BLaER1 treated with 17β-estradiol and CSF1 and Interleukin-3, amounts not matched to agents 10 nM and 100 nM (cell line): ENCODE measurements at regions not wholly inside any gene's neighbourhood (a gene's known extent, or its start where the extent isn't known, plus 50 kb on each side); places are given as distances from the start of the nearest gene placed in this dataset.

ENCODE experiments used
- H3K27ac ChIP-seq, 11 experiments: shearing (Covaris generic); formaldehyde crosslinking; 2 replicates each; pipeline ENCODE4 v1.8.1; 2022
- H3K27me3 ChIP-seq, 11 experiments: shearing (Covaris generic); formaldehyde crosslinking; 2 replicates each; pipeline ENCODE4 v1.8.1; 2022
- H3K36me3 ChIP-seq, 11 experiments: shearing (Covaris generic); formaldehyde crosslinking; 2 replicates each; pipeline ENCODE4 v1.8.1; 2022
- H3K4me1 ChIP-seq, 10 experiments: shearing (Covaris generic); formaldehyde crosslinking; 2 replicates each; pipeline ENCODE4 v1.8.1; 2022
- H3K4me2 ChIP-seq, 11 experiments: shearing (Covaris generic); formaldehyde crosslinking; 2 replicates each; pipeline ENCODE4 v1.8.1; 2022
- H3K4me3 ChIP-seq, 10 experiments: shearing (Covaris generic); formaldehyde crosslinking; 2 replicates each; pipeline ENCODE4 v1.8.1; 2022
- H3K9ac ChIP-seq, 11 experiments: shearing (Covaris generic); formaldehyde crosslinking; 2 replicates each; pipeline ENCODE4 v1.8.1; 2022
- H3K9me3 ChIP-seq, 11 experiments: shearing (Covaris generic); formaldehyde crosslinking; replicated peaks in 1 of 11; 2 replicates each; pipeline ENCODE4 v1.8.1; 2022
- H4K20me1 ChIP-seq, 11 experiments: shearing (Covaris generic); formaldehyde crosslinking; 2 replicates each; pipeline ENCODE4 v1.8.1; 2022
- Cebpa-rat ChIP-seq, 11 experiments: shearing (Covaris generic); IDR thresholded peaks; 2 replicates each; pipeline ENCODE4 v1.8.1; 2022

DNA sequence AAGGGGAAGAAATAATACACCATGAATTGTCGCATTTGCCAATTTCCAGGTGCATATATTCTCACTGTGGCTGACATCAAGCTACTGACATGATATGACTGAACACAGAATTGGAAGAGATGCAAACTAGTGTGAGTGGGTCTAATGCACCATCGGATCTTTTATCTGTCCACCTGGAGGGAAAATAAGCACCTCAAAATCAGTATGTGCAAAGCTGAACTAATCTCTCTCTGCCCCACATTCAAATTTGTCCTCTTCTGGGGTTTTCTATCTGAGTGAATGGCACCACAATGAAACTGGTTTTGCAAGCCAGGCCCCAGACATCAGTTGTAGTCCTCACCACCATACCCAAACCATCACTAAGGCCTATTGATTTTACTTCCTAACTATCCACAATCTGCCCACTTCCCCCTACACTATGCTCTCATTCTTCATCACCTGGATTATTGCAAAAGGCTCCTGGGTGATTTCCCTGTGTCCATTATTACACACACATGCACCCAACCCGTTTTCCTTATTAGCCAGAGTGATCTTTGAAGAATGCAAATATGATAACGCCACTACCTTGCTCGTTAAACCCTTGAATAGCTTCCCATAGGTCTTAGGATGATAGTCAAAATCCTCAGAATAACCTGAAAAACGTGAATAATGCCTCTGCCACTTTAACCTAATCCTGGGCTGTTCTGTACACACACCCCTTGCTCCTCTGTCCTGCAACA is 159.0 kb upstream of the GMDS start:
- H3K27ac ChIP-seq: no peak overlapping the region
- no peak overlapping the region for H3K4me3 ChIP-seq
- H3K36me3 ChIP-seq: peaks cover 0 to 9% (median 0%) of the 10 kb centered on the region in 11 experiments; a peak in 5 of 22 replicates
- no peaks in the 10 kb centered on the region for H3K27me3 ChIP-seq
- no peaks in the 10 kb centered on the region for H4K20me1 ChIP-seq
- no peak overlapping the region for H3K9ac ChIP-seq
- TF ChIP-seq Cebpa-rat (IDR thresholded peaks at IDR 0.05): no peak
- H3K9me3 ChIP-seq: peaks cover 16 to 21% (median 18%) of the 10 kb centered on the region in 11 experiments; a peak in 21 of 22 replicates
- H3K4me1 ChIP-seq: no peaks in the 10 kb centered on the region
- no peak overlapping the region for H3K4me2 ChIP-seq

- Histone ChIP-seq H3K4me2 (no peak overlapping the region), H3K27ac (no peak overlapping the region), H4K20me1 (no peaks in the 10 kb centered on the region), H3K36me3 (peaks cover 0 to 9% (median 0%) of the 10 kb centered on the region in 11 experiments; a peak in 6 of 22 replicates), H3K9me3 (peaks cover 16 to 22% (median 18%) of the 10 kb centered on the region in 11 experiments; a peak in 21 of 22 replicates), H3K27me3 (no peaks in the 10 kb centered on the region), H3K4me3 (no peak overlapping the region), H3K4me1 (no peaks in the 10 kb centered on the region), H3K9ac (no peak overlapping the region)
- no peak for TF ChIP-seq Cebpa-rat (IDR thresholded peaks at IDR 0.05)
Observed at GRCh38 chr6:2403546-2403945, 158.1 kb upstream of the GMDS start.

DNA sequence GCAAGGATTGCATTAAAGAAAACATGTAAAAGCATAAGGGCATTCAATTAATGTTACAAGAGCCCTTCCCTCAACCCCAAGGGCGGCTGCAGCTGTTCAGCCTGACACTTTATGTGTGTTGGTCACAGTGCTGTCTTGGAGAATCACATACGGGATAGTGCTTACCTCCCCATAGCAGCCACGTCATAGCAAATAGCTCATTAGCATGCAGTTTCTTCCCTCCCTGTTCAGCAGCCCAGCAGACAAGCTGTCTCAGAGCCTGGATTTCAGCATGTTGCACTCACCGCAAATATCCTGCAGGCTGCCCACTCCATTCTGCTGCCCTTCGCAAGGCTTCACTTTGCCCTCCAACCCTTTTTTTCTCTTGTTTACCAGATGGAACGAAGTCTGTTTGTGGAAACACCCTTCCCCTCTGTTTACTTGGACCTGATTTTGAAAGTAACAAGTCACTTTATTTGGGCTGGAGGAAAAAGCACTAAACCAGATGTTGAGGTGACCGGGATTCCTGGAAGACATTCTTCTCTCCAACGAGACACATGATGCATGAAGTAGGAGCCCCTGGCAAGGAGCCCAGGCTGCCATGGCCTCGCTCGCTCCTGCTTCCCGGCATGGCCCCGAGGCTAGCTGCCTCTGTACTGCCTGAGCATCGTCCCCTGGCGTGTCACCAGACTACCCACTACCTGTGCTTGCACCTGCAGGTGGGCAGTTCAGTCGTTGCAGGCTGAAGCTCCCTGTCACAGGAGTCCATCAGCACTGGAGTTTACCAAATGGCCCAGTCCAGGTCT is 151.6 kb upstream of the GMDS start:
- Histone ChIP-seq H3K4me3 (no peak overlapping the region), H3K36me3 (peaks cover 0 to 9% (median 0%) of the 10 kb centered on the region in 11 experiments; a peak in 7 of 22 replicates), H3K4me1 (no peaks in the 10 kb centered on the region), H3K9me3 (peaks cover 16 to 22% (median 18%) of the 10 kb centered on the region in 11 experiments; a peak in 21 of 22 replicates), H3K27me3 (no peaks in the 10 kb centered on the region), H3K27ac (no peak overlapping the region), H3K4me2 (no peak overlapping the region), H4K20me1 (no peaks in the 10 kb centered on the region), H3K9ac (no peak overlapping the region)
- no peak for TF ChIP-seq Cebpa-rat (IDR thresholded peaks at IDR 0.05)

- no peak overlapping the region for H3K9ac ChIP-seq
- H3K27ac ChIP-seq: no peak overlapping the region
- no peaks in the 10 kb centered on the region for H3K4me1 ChIP-seq
- no peaks in the 10 kb centered on the region for H4K20me1 ChIP-seq
- H3K4me3 ChIP-seq: no peak overlapping the region
- H3K9me3 ChIP-seq: peaks cover 10 to 16% (median 12%) of the 10 kb centered on the region in 11 experiments; a peak in 21 of 22 replicates
- peaks cover 0 to 7% (median 0%) of the 10 kb centered on the region in 11 experiments; a peak in 6 of 22 replicates for H3K36me3 ChIP-seq
- H3K27me3 ChIP-seq: no peaks in the 10 kb centered on the region
- no peak overlapping the region for H3K4me2 ChIP-seq
- no peak for TF ChIP-seq Cebpa-rat (IDR thresholded peaks at IDR 0.05)
Observed at GRCh38 chr6:2396042-2396657, 150.7 kb upstream of the GMDS start.

GRCh38 chr6:2388554-2389324 is 143.3 kb upstream of the GMDS start:
- Histone ChIP-seq H3K27ac (no peak overlapping the region), H3K9me3 (no peaks in the 10 kb centered on the region; a peak in 1 of 22 replicates), H4K20me1 (no peaks in the 10 kb centered on the region), H3K4me1 (no peaks in the 10 kb centered on the region), H3K4me3 (no peak overlapping the region), H3K36me3 (no peaks in the 10 kb centered on the region), H3K4me2 (no peak overlapping the region), H3K9ac (no peak overlapping the region), H3K27me3 (no peaks in the 10 kb centered on the region)
- no peak for TF ChIP-seq Cebpa-rat (IDR thresholded peaks at IDR 0.05)

DNA sequence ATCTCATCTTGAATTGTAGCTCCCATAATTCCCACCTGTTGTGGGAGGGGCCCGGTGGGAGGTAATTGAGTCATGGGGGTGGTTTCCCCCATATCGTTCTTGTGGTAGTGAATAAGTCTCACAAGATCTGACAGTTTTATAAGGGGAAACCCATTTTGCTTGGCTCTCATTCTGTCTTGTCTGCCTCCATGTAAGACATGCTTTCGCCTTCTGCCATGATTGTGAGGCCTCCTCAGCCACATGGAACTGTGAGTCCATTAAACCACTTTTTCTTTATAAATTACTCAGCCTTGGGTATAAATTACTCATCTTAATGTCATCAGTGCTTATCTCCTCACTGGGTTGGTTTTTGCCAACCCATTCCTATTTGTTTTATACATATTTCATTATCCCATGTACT is 142.0 kb upstream of the GMDS start:
- no peaks in the 10 kb centered on the region for H3K27me3 ChIP-seq
- no peaks in the 10 kb centered on the region for H3K4me1 ChIP-seq
- no peak overlapping the region for H3K4me3 ChIP-seq
- no peaks in the 10 kb centered on the region for H3K9me3 ChIP-seq
- H3K27ac ChIP-seq: no peak overlapping the region
- H3K36me3 ChIP-seq: no peaks in the 10 kb centered on the region
- H3K9ac ChIP-seq: no peak overlapping the region
- H3K4me2 ChIP-seq: no peak overlapping the region
- H4K20me1 ChIP-seq: no peaks in the 10 kb centered on the region
- no peak for TF ChIP-seq Cebpa-rat (IDR thresholded peaks at IDR 0.05)

GRCh38 chr6:2385471-2385983 is 140.1 kb upstream of the GMDS start:
- Histone ChIP-seq H4K20me1 (no peaks in the 10 kb centered on the region), H3K4me1 (no peaks in the 10 kb centered on the region), H3K27me3 (no peaks in the 10 kb centered on the region), H3K4me3 (no peak overlapping the region), H3K36me3 (no peaks in the 10 kb centered on the region), H3K9me3 (no peaks in the 10 kb centered on the region), H3K27ac (no peak overlapping the region), H3K4me2 (no peak overlapping the region), H3K9ac (no peak overlapping the region)
- TF ChIP-seq Cebpa-rat (IDR thresholded peaks at IDR 0.05): no peak

DNA sequence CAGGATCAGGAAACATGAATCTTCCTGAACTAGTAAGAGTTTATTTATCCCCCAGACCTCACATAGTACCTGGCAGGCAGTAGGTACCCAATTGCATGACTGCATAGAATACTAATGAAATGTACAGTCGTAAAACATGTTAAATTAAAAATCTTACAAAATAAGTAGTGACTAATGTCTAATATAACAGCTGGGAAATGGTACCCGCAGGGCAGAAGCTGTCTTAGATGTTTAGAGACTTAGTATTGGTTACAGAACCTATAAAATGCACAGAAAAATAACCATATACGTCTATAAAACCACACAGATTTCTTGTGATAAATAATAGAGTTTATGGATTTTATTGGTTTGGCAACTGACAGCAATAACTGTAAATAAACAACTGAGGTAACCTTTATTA is 139.1 kb upstream of the GMDS start:
- H3K4me3 ChIP-seq: no peak overlapping the region
- no peaks in the 10 kb centered on the region for H3K36me3 ChIP-seq
- no peak overlapping the region for H3K9ac ChIP-seq
- H3K4me1 ChIP-seq: peaks cover 0 to 5% (median 0%) of the 10 kb centered on the region in 10 experiments; a peak in 5 of 20 replicates
- H3K27ac ChIP-seq: no peak overlapping the region
- no peaks in the 10 kb centered on the region for H3K9me3 ChIP-seq
- TF ChIP-seq Cebpa-rat (IDR thresholded peaks at IDR 0.05): no peak
- no peaks in the 10 kb centered on the region for H4K20me1 ChIP-seq
- no peak overlapping the region for H3K4me2 ChIP-seq
- no peaks in the 10 kb centered on the region for H3K27me3 ChIP-seq
